ENCODE measurements at regions not wholly inside any gene's neighbourhood (a gene's known extent, or its start where the extent isn't known, plus 50 kb on each side); places are given as distances from the start of the nearest gene placed in this dataset.

- H2AFZ ChIP-seq (ENCODE audit: control insufficient read depth, low read length): no peak overlapping the region
- H3K9me3 ChIP-seq (ENCODE audit: control insufficient read depth, low read depth, low read length): no peaks in the 10 kb centered on the region
- H3K9ac ChIP-seq (ENCODE audit: control insufficient read depth, extremely low read depth, insufficient read depth, low read length): no peak overlapping the region
- dilution Hi-C loops (cut with MboI; ENCODE audit: extremely low pct_ligation_motif_present, low sequenced_read_pairs): no loop called here
- no peak overlapping the region for H3K4me3 ChIP-seq (ENCODE audit: control insufficient read depth in 2 of 3, extremely low read depth in 1 of 3, insufficient read depth in 2 of 3, low read depth in 1 of 3, low read length in 3 of 3)
- H3K36me3 ChIP-seq (ENCODE audit: control insufficient read depth in 2 of 2, extremely low read depth in 1 of 2, insufficient read depth in 2 of 2, low read length in 2 of 2): no peaks in the 10 kb centered on the region
- H4K20me1 ChIP-seq (ENCODE audit: control insufficient read depth, extremely low read depth, insufficient read depth, low read length): no peaks in the 10 kb centered on the region
- no peak overlapping the region for H3K27ac ChIP-seq (ENCODE audit: control insufficient read depth, insufficient read depth, low read length)
- H3K79me2 ChIP-seq (ENCODE audit: control insufficient read depth, insufficient read depth, low read length): no peaks in the 10 kb centered on the region
- no peak for FAIRE-seq
- H3K4me2 ChIP-seq (ENCODE audit: control insufficient read depth, extremely low read depth, insufficient read depth, low read depth, low read length): no peak overlapping the region
- TF ChIP-seq CTCF (optimal IDR thresholded peaks at IDR 0.05 in 1 of 3, IDR thresholded peaks at IDR 0.05 in 1 of 3, conservative IDR thresholded peaks at IDR 0.05 in 1 of 3; ENCODE audit: extremely low read depth in 1 of 3, insufficient read depth in 2 of 3, low read length in 3 of 3) (no peak), EZH2 (IDR thresholded peaks at IDR 0.05; ENCODE audit: low read length) (no peak)
- no peak for DNase-seq (ENCODE audit: low read depth, low spot score)
- H3K9me1 ChIP-seq (ENCODE audit: control insufficient read depth, extremely low read depth, insufficient read depth, low read length): no peaks in the 10 kb centered on the region
- no peaks in the 10 kb centered on the region for H3K4me1 ChIP-seq (ENCODE audit: control insufficient read depth, extremely low read depth, insufficient read depth, low read length)
- H3K27me3 ChIP-seq (ENCODE audit: control insufficient read depth, extremely low read depth, insufficient read depth, low read length): no peaks in the 10 kb centered on the region
Observed at GRCh38 chr4:129751646-129752045, 655.7 kb downstream of the C4orf33 start.

- FAIRE-seq: no peak
- dilution Hi-C loops (cut with MboI; ENCODE audit: extremely low pct_ligation_motif_present, low sequenced_read_pairs): no loop called here
- Histone ChIP-seq H3K36me3 (ENCODE audit: control insufficient read depth in 2 of 2, extremely low read depth in 1 of 2, insufficient read depth in 2 of 2, low read length in 2 of 2) (no peaks in the 10 kb centered on the region), H3K27ac (ENCODE audit: control insufficient read depth, insufficient read depth, low read length) (no peak overlapping the region), H3K4me1 (ENCODE audit: control insufficient read depth, extremely low read depth, insufficient read depth, low read length) (no peaks in the 10 kb centered on the region), H2AFZ (ENCODE audit: control insufficient read depth, low read length) (no peak overlapping the region), H3K27me3 (ENCODE audit: control insufficient read depth, extremely low read depth, insufficient read depth, low read length) (no peaks in the 10 kb centered on the region), H3K9me1 (ENCODE audit: control insufficient read depth, extremely low read depth, insufficient read depth, low read length) (no peaks in the 10 kb centered on the region), H3K4me3 (ENCODE audit: control insufficient read depth in 2 of 3, extremely low read depth in 1 of 3, insufficient read depth in 2 of 3, low read depth in 1 of 3, low read length in 3 of 3) (no peak overlapping the region), H4K20me1 (ENCODE audit: control insufficient read depth, extremely low read depth, insufficient read depth, low read length) (no peaks in the 10 kb centered on the region), H3K79me2 (ENCODE audit: control insufficient read depth, insufficient read depth, low read length) (no peaks in the 10 kb centered on the region), H3K9me3 (ENCODE audit: control insufficient read depth, low read depth, low read length) (no peaks in the 10 kb centered on the region), H3K9ac (ENCODE audit: control insufficient read depth, extremely low read depth, insufficient read depth, low read length) (no peak overlapping the region), H3K4me2 (ENCODE audit: control insufficient read depth, extremely low read depth, insufficient read depth, low read depth, low read length) (no peak overlapping the region)
- TF ChIP-seq CTCF (optimal IDR thresholded peaks at IDR 0.05 in 1 of 3, IDR thresholded peaks at IDR 0.05 in 1 of 3, conservative IDR thresholded peaks at IDR 0.05 in 1 of 3; ENCODE audit: extremely low read depth in 1 of 3, insufficient read depth in 2 of 3, low read length in 3 of 3) (no peak), EZH2 (IDR thresholded peaks at IDR 0.05; ENCODE audit: low read length) (no peak)
- no peak for DNase-seq (ENCODE audit: low read depth, low spot score)
Observed at GRCh38 chr4:129783596-129783995, 687.6 kb downstream of the C4orf33 start.
